ENCODE measurements at regions not wholly inside any gene's neighbourhood (a gene's known extent, or its start where the extent isn't known, plus 50 kb on each side); places are given as distances from the start of the nearest gene placed in this dataset.
A peak's percentile ranks its signal among the peaks of the same experiment; 100 is the strongest.

- Mint-ChIP-seq H3K9me3 (no peaks in the 10 kb centered on the region; a peak in 1 of 5 replicates), H3K27me3 (ENCODE audit: low read depth) (no peaks in the 10 kb centered on the region), H3K4me3 (no peak overlapping the region), H3K36me3 (ENCODE audit: insufficient read depth in 1 of 3, low read depth in 3 of 3) (no peaks in the 10 kb centered on the region), H3K27ac (peak overlapping the region in 1 of 3 experiments; percentile 61; a peak in 1 of 7 replicates), H3K4me1 (peaks cover 18 to 20% of the 10 kb centered on the region in 2 experiments)
- Histone ChIP-seq H2BK12ac (ENCODE audit: insufficient read length, low read depth, low read length) (no peak overlapping the region), H3K56ac (ENCODE audit: insufficient read length, low read depth, low read length) (no peak overlapping the region), H4K91ac (ENCODE audit: insufficient read length, low read depth, low read length) (no peak overlapping the region), H3K9ac (ENCODE audit: extremely low read depth, insufficient read length, low read length) (no peak overlapping the region), H2AFZ (ENCODE audit: low read length) (no peak overlapping the region), H2BK120ac (ENCODE audit: low read depth, low read length, poor library complexity, severe bottlenecking) (no peak overlapping the region), H3K79me2 (ENCODE audit: insufficient read depth, low read length) (no peaks in the 10 kb centered on the region), H3K79me1 (ENCODE audit: insufficient read depth, low read depth, low read length, poor library complexity, severe bottlenecking) (no peaks in the 10 kb centered on the region), H2AK5ac (ENCODE audit: insufficient read length, low read length) (no peak overlapping the region), H4K20me1 (ENCODE audit: control insufficient read depth, insufficient read depth, insufficient read length) (no peaks in the 10 kb centered on the region), H3K23ac (ENCODE audit: insufficient read length, low read depth, low read length) (no peak overlapping the region), H2BK15ac (ENCODE audit: low read depth, low read length) (no peak overlapping the region), H3K4me2 (ENCODE audit: insufficient read depth, insufficient read length, low read length) (no peak overlapping the region), H2BK5ac (ENCODE audit: insufficient read length, low read length) (no peak overlapping the region), H3K9me3 (ENCODE audit: control insufficient read depth, low read depth, low read length) (no peaks in the 10 kb centered on the region), H3K27me3 (ENCODE audit: insufficient read depth, low read length) (no peaks in the 10 kb centered on the region), H3K23me2 (ENCODE audit: insufficient read length, low read depth, low read length, poor library complexity, severe bottlenecking) (no peaks in the 10 kb centered on the region), H3K14ac (ENCODE audit: insufficient read depth, low read length) (no peak overlapping the region), H4K5ac (ENCODE audit: insufficient read length, low read depth, low read length) (no peak overlapping the region), H3K4ac (ENCODE audit: low read depth, low read length) (no peak overlapping the region), H3K18ac (ENCODE audit: insufficient read length, low read depth, low read length) (no peak overlapping the region), H3T11ph (ENCODE audit: low read length) (no peak overlapping the region), H3K27ac (ENCODE audit: insufficient read length, low read depth, low read length) (no peak overlapping the region), H3K4me1 (ENCODE audit: insufficient read depth, low read length) (no peaks in the 10 kb centered on the region; the same call in 1 of the 2 replicates), H2BK20ac (ENCODE audit: low read depth, low read length, poor library complexity, severe bottlenecking) (no peak overlapping the region), H4K8ac (replicated peaks; ENCODE audit: insufficient read length, low read depth, low read length) (no peak overlapping the region)
- no peak for DNase-seq
- WGBS (ENCODE audit: extremely low coverage, insufficient read length, low lambda C conversion rate), result no CpG with 5 or more reads among the region's 6 CpGs
- TF ChIP-seq, protein P1, sequence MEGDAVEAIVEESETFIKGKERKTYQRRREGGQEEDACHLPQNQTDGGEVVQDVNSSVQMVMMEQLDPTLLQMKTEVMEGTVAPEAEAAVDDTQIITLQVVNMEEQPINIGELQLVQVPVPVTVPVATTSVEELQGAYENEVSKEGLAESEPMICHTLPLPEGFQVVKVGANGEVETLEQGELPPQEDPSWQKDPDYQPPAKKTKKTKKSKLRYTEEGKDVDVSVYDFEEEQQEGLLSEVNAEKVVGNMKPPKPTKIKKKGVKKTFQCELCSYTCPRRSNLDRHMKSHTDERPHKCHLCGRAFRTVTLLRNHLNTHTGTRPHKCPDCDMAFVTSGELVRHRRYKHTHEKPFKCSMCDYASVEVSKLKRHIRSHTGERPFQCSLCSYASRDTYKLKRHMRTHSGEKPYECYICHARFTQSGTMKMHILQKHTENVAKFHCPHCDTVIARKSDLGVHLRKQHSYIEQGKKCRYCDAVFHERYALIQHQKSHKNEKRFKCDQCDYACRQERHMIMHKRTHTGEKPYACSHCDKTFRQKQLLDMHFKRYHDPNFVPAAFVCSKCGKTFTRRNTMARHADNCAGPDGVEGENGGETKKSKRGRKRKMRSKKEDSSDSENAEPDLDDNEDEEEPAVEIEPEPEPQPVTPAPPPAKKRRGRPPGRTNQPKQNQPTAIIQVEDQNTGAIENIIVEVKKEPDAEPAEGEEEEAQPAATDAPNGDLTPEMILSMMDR (conservative IDR thresholded peaks at IDR 0.05), result no peak
Measured at GRCh38 chr14:48725051-48725734, 861.0 kb downstream of the RPS29 start.

All from H9 (cell line).